Upper lobe of right lung (tissue), 1 donor: ENCODE measurements at regions not wholly inside any gene's neighbourhood (a gene's known extent, or its start where the extent isn't known, plus 50 kb on each side); places are given as distances from the start of the nearest gene placed in this dataset.

Experiments
- ATAC-seq: fragments of 200-7000 bp; cut with Tn5 transposase; one replicate; pipeline ENCODE4 v1.9.1; 2020; ENCODE audit warnings: mild to moderate bottlenecking, moderate library complexity
- DNase-seq: peaks from one replicate; pipeline ENCODE4 v3.0.0-alpha.2; 2020
- H3K27ac ChIP-seq: fragments of 200-600 bp; one replicate; pipeline ENCODE4 v1.8.0; 2022
- H3K27me3 ChIP-seq: fragments of 200-600 bp; one replicate; pipeline ENCODE4 v1.8.0; 2022; ENCODE audit warnings: mild to moderate bottlenecking
- H3K36me3 ChIP-seq: fragments of 200-600 bp; one replicate; pipeline ENCODE4 v1.8.0; 2022
- H3K4me1 ChIP-seq: fragments of 200-600 bp; one replicate; pipeline ENCODE4 v1.8.0; 2022
- H3K4me3 ChIP-seq: fragments of 200-600 bp; one replicate; pipeline ENCODE4 v1.8.0; 2022; ENCODE audit warnings: mild to moderate bottlenecking
- H3K9me3 ChIP-seq: fragments of 200-600 bp; one replicate; pipeline ENCODE4 v1.8.0; 2022
- CTCF ChIP-seq: fragments of 200-600 bp; IDR thresholded peaks from one replicate; pipeline ENCODE4 v1.8.0; 2022; ENCODE audit warnings: antibody characterized with exemption
- intact Hi-C: fragments of 100-400 bp; cut with DNase I; formaldehyde crosslinking; loops from one replicate; pipeline ENCODE4 v1.11.0; 2022
- donor health status: DM: no; HTN: yes; CAD: no; lungs with severe emphysema.

GRCh38 chr20:11778206-11778570, 139.5 kb upstream of the BTBD3 start:
- intact Hi-C loops, result no loop called here
- DNase-seq (no peak), ATAC-seq (no peak)
- no peak for TF ChIP-seq CTCF
- no peaks in the 10 kb centered on the region for H3K27me3 ChIP-seq
- no peaks in the 10 kb centered on the region for H3K36me3 ChIP-seq
- no peak overlapping the region for H3K27ac ChIP-seq
- H3K4me3 ChIP-seq, result peak overlapping the region; percentile 30
- peaks cover 4% of the 10 kb centered on the region for H3K4me1 ChIP-seq
- H3K9me3 ChIP-seq, result no peaks in the 10 kb centered on the region

GRCh38 chr20:11780765-11781369, 136.8 kb upstream of the BTBD3 start:
- no peak overlapping the region for H3K27ac ChIP-seq
- H3K4me3 ChIP-seq, result no peak overlapping the region
- intact Hi-C loops, result no loop called here
- ATAC-seq (no peak), DNase-seq (no peak)
- no peaks in the 10 kb centered on the region for H3K27me3 ChIP-seq
- H3K9me3 ChIP-seq, result no peaks in the 10 kb centered on the region
- peaks cover 4% of the 10 kb centered on the region for H3K4me1 ChIP-seq
- no peak for TF ChIP-seq CTCF
- no peaks in the 10 kb centered on the region for H3K36me3 ChIP-seq

- no peak overlapping the region for H3K4me3 ChIP-seq
- no peaks in the 10 kb centered on the region for H3K36me3 ChIP-seq
- no peak for TF ChIP-seq CTCF
- no peak for DNase-seq
- H3K27ac ChIP-seq, result no peak overlapping the region
- ATAC-seq, result no peak
- no peaks in the 10 kb centered on the region for H3K4me1 ChIP-seq
- H3K9me3 ChIP-seq, result no peaks in the 10 kb centered on the region
- H3K27me3 ChIP-seq, result no peaks in the 10 kb centered on the region
- intact Hi-C loops, result no loop called here
Observed at GRCh38 chr20:11783102-11783850, 134.4 kb upstream of the BTBD3 start.

GRCh38 chr20:11785885-11786507, 131.7 kb upstream of the BTBD3 start:
- intact Hi-C loops, result no loop called here
- no peaks in the 10 kb centered on the region for H3K36me3 ChIP-seq
- H3K27ac ChIP-seq, result no peak overlapping the region
- TF ChIP-seq CTCF, result no peak
- H3K9me3 ChIP-seq, result no peaks in the 10 kb centered on the region
- H3K4me1 ChIP-seq, result no peaks in the 10 kb centered on the region
- ATAC-seq, result no peak
- DNase-seq, result no peak
- H3K27me3 ChIP-seq, result no peaks in the 10 kb centered on the region
- no peak overlapping the region for H3K4me3 ChIP-seq

- Histone ChIP-seq H3K4me1 (no peaks in the 10 kb centered on the region), H3K27ac (no peak overlapping the region), H3K9me3 (no peaks in the 10 kb centered on the region), H3K36me3 (no peaks in the 10 kb centered on the region), H3K4me3 (no peak overlapping the region), H3K27me3 (no peaks in the 10 kb centered on the region)
- ATAC-seq, result no peak
- intact Hi-C loops, result no loop called here
- no peak for DNase-seq
- TF ChIP-seq CTCF, result no peak
Observed at GRCh38 chr20:11790046-11790445, 127.6 kb upstream of the BTBD3 start.
